ENCODE measurements at regions not wholly inside any gene's neighbourhood (a gene's known extent, or its start where the extent isn't known, plus 50 kb on each side); places are given as distances from the start of the nearest gene placed in this dataset.

DNA sequence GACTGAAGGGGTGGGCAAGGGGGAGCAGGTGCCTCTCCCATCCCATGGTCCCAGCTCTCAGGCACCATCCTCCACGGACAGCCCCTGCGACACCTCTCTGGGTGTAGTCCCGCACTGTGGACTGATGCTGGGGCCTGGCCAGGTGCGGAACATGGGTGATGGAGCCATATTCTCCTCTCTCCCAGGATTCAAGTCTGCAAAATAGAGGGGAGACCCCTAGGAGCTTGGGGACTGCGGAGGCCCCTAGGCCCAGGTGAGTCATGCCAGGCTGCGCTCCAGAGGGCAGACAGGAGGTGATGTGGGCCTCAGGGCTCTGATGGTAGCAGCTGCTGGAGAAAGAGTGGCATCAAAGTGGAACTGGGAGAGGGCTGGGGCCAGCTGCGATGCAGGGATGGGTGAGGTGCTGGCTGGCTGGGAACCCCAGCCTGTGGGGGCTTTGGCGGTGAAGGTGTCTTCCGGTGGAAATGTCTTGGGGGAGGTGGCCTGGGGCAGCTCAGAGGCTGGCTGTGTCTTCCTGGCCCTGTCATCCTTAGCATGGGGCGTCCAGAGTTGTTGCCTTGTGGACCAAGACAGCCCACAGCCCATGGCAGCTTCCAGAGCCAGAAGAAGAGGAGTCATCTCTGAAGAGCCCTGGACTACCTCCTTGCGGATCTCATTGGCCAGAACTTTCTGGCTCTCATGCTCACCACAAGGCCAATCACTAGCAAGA, 149.1 kb downstream of the KIF26A start:
- TF ChIP-seq, protein P1, sequence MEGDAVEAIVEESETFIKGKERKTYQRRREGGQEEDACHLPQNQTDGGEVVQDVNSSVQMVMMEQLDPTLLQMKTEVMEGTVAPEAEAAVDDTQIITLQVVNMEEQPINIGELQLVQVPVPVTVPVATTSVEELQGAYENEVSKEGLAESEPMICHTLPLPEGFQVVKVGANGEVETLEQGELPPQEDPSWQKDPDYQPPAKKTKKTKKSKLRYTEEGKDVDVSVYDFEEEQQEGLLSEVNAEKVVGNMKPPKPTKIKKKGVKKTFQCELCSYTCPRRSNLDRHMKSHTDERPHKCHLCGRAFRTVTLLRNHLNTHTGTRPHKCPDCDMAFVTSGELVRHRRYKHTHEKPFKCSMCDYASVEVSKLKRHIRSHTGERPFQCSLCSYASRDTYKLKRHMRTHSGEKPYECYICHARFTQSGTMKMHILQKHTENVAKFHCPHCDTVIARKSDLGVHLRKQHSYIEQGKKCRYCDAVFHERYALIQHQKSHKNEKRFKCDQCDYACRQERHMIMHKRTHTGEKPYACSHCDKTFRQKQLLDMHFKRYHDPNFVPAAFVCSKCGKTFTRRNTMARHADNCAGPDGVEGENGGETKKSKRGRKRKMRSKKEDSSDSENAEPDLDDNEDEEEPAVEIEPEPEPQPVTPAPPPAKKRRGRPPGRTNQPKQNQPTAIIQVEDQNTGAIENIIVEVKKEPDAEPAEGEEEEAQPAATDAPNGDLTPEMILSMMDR (IDR thresholded peaks at IDR 0.05 in 2 of 3, conservative IDR thresholded peaks at IDR 0.05 in 1 of 3; ENCODE audit: borderline replicate concordance in 1 of 3, insufficient read depth in 1 of 3, low read depth in 2 of 3, low read length in 2 of 3), result no peak
- TF ChIP-seq POLR2AphosphoS5 (IDR thresholded peaks at IDR 0.05; ENCODE audit: low read depth, low read length) (no peak), ZNF274 (IDR thresholded peaks at IDR 0.05; ENCODE audit: low read depth, low read length) (no peak), TCF7L2 (IDR thresholded peaks at IDR 0.05; ENCODE audit: borderline replicate concordance, extremely low read depth, insufficient read depth, insufficient read length) (no peak)
- TF ChIP-seq, protein P2, sequence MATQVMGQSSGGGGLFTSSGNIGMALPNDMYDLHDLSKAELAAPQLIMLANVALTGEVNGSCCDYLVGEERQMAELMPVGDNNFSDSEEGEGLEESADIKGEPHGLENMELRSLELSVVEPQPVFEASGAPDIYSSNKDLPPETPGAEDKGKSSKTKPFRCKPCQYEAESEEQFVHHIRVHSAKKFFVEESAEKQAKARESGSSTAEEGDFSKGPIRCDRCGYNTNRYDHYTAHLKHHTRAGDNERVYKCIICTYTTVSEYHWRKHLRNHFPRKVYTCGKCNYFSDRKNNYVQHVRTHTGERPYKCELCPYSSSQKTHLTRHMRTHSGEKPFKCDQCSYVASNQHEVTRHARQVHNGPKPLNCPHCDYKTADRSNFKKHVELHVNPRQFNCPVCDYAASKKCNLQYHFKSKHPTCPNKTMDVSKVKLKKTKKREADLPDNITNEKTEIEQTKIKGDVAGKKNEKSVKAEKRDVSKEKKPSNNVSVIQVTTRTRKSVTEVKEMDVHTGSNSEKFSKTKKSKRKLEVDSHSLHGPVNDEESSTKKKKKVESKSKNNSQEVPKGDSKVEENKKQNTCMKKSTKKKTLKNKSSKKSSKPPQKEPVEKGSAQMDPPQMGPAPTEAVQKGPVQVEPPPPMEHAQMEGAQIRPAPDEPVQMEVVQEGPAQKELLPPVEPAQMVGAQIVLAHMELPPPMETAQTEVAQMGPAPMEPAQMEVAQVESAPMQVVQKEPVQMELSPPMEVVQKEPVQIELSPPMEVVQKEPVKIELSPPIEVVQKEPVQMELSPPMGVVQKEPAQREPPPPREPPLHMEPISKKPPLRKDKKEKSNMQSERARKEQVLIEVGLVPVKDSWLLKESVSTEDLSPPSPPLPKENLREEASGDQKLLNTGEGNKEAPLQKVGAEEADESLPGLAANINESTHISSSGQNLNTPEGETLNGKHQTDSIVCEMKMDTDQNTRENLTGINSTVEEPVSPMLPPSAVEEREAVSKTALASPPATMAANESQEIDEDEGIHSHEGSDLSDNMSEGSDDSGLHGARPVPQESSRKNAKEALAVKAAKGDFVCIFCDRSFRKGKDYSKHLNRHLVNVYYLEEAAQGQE (IDR thresholded peaks at IDR 0.05; ENCODE audit: low read depth), result no peak
